ENCODE measurements at regions not wholly inside any gene's neighbourhood (a gene's known extent, or its start where the extent isn't known, plus 50 kb on each side); places are given as distances from the start of the nearest gene placed in this dataset.

DNA sequence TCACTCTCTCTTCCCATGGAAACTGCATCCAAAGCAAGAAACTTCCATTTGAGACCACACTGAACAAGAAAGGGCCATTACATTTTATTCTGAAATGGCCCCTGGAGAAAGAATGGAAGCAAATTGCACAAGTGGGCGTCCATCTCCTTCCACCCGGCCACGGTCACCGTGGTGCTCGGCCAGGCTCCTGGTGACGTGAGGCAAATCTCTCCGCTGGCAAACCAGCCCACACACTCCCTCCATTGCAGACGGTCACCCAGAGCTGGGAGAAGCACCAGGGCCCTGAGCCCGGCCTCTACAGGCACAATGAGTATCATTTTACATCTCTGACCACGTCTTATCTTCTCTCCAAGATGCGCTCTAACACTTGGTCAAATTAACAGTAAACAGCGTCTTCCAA lies 126.1 kb upstream of the FAM20C start:
- TF ChIP-seq CREB1 (IDR thresholded peaks at IDR 0.05) (no peak), TAF7 (optimal IDR thresholded peaks at IDR 0.05; ENCODE audit: borderline replicate concordance, low read depth, low read length) (no peak), RAD21 (IDR thresholded peaks at IDR 0.05 in 1 of 2, conservative IDR thresholded peaks at IDR 0.05 in 1 of 2; ENCODE audit: low read depth in 2 of 2, low read length in 2 of 2) (no peak), EP300 (IDR thresholded peaks at IDR 0.05; ENCODE audit: borderline replicate concordance in 1 of 2, low read depth in 2 of 2, low read length in 2 of 2) (no peak), EZH2 (IDR thresholded peaks at IDR 0.05; ENCODE audit: low read depth, low read length, severe bottlenecking) (no peak), FOSL1 (IDR thresholded peaks at IDR 0.05; ENCODE audit: insufficient read depth, low read depth, low read length) (no peak), RFX5 (IDR thresholded peaks at IDR 0.05; ENCODE audit: borderline replicate concordance, low read depth, low read length) (no peak), POLR2AphosphoS5 (IDR thresholded peaks at IDR 0.05; ENCODE audit: low read depth, low read length) (no peak), CHD2 (IDR thresholded peaks at IDR 0.05; ENCODE audit: low read length) (no peak), NANOG (IDR thresholded peaks at IDR 0.05; ENCODE audit: insufficient read depth, low read depth, low read length, poor library complexity, severe bottlenecking) (no peak), YY1 (IDR thresholded peaks at IDR 0.05; ENCODE audit: low read depth, low read length) (no peak)
- TF ChIP-seq, protein P1, sequence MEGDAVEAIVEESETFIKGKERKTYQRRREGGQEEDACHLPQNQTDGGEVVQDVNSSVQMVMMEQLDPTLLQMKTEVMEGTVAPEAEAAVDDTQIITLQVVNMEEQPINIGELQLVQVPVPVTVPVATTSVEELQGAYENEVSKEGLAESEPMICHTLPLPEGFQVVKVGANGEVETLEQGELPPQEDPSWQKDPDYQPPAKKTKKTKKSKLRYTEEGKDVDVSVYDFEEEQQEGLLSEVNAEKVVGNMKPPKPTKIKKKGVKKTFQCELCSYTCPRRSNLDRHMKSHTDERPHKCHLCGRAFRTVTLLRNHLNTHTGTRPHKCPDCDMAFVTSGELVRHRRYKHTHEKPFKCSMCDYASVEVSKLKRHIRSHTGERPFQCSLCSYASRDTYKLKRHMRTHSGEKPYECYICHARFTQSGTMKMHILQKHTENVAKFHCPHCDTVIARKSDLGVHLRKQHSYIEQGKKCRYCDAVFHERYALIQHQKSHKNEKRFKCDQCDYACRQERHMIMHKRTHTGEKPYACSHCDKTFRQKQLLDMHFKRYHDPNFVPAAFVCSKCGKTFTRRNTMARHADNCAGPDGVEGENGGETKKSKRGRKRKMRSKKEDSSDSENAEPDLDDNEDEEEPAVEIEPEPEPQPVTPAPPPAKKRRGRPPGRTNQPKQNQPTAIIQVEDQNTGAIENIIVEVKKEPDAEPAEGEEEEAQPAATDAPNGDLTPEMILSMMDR (IDR thresholded peaks at IDR 0.05; ENCODE audit: control extremely low read depth in 1 of 3, insufficient read depth in 1 of 3, low read depth in 1 of 3, low read length in 3 of 3), result no peak
- TF ChIP-seq, protein P2, sequence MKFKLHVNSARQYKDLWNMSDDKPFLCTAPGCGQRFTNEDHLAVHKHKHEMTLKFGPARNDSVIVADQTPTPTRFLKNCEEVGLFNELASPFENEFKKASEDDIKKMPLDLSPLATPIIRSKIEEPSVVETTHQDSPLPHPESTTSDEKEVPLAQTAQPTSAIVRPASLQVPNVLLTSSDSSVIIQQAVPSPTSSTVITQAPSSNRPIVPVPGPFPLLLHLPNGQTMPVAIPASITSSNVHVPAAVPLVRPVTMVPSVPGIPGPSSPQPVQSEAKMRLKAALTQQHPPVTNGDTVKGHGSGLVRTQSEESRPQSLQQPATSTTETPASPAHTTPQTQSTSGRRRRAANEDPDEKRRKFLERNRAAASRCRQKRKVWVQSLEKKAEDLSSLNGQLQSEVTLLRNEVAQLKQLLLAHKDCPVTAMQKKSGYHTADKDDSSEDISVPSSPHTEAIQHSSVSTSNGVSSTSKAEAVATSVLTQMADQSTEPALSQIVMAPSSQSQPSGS (IDR thresholded peaks at IDR 0.05; ENCODE audit: low read length), result no peak

All from H1 (cell line).